ENCODE measurements at regions not wholly inside any gene's neighbourhood (a gene's known extent, or its start where the extent isn't known, plus 50 kb on each side); places are given as distances from the start of the nearest gene placed in this dataset.

- H3K27ac Mint-ChIP-seq, result no peak overlapping the region
- Histone ChIP-seq H3K4me3 (ENCODE audit: control insufficient read depth in 1 of 2, extremely low read depth in 1 of 2, low read length in 1 of 2) (no peak overlapping the region), H3K4me1 (ENCODE audit: control insufficient read depth in 1 of 2, extremely low read depth in 1 of 2, insufficient read depth in 2 of 2, low read length in 2 of 2) (no peaks in the 10 kb centered on the region), H3K27me3 (replicated peaks in 1 of 2; ENCODE audit: control insufficient read depth in 2 of 2, extremely low read depth in 1 of 2, insufficient read depth in 2 of 2, low read length in 1 of 2) (peaks cover 0 to 53% of the 10 kb centered on the region in 2 experiments), H3K36me3 (ENCODE audit: control insufficient read depth in 2 of 2, extremely low read depth in 1 of 2, insufficient read depth in 1 of 2, low read length in 1 of 2) (no peaks in the 10 kb centered on the region), H3K9me3 (no peaks in the 10 kb centered on the region), H3K27ac (ENCODE audit: low read length) (no peak overlapping the region)
- no peaks in the 10 kb centered on the region for H3K9me3 Mint-ChIP-seq
- peaks cover 51 to 53% of the 10 kb centered on the region in 2 donors for H3K27me3 Mint-ChIP-seq
- no peaks in the 10 kb centered on the region for H3K36me3 Mint-ChIP-seq
- no peak overlapping the region for H3K4me3 Mint-ChIP-seq
- H3K4me1 Mint-ChIP-seq, result no peaks in the 10 kb centered on the region
- ChIA-PET CTCF (no interaction called here), POLR2A (no interaction called here)
- DNase-seq (no peak), ATAC-seq (replicated peaks in 1 of 4) (no peak)
- 60% methylated on average over 1 of the region's 8 CpGs for WGBS (ENCODE audit: insufficient coverage)
Observed at GRCh38 chr11:116582571-116582970, 190.2 kb downstream of the BUD13 start.

- ChIA-PET CTCF (no interaction called here), POLR2A (no interaction called here)
- H3K9me3 ChIP-seq, result no peaks in the 10 kb centered on the region
- no peaks in the 10 kb centered on the region for H3K36me3 ChIP-seq (ENCODE audit: control insufficient read depth in 2 of 2, extremely low read depth in 1 of 2, insufficient read depth in 1 of 2, low read length in 1 of 2)
- DNase-seq, result no peak
- WGBS (ENCODE audit: insufficient coverage), result 35% methylated on average over 4 of the region's 13 CpGs
- no peak for ATAC-seq (replicated peaks in 1 of 4)
- no peak overlapping the region for H3K27ac ChIP-seq (ENCODE audit: low read length)
- Mint-ChIP-seq H3K27me3 (peaks cover 58 to 59% of the 10 kb centered on the region in 2 donors), H3K27ac (no peak overlapping the region), H3K4me3 (no peak overlapping the region), H3K9me3 (no peaks in the 10 kb centered on the region), H3K36me3 (no peaks in the 10 kb centered on the region), H3K4me1 (no peaks in the 10 kb centered on the region)
- H3K27me3 ChIP-seq (replicated peaks in 1 of 2; ENCODE audit: control insufficient read depth in 2 of 2, extremely low read depth in 1 of 2, insufficient read depth in 2 of 2, low read length in 1 of 2), result peaks cover 0 to 55% of the 10 kb centered on the region in 2 experiments
- H3K4me3 ChIP-seq (ENCODE audit: control insufficient read depth in 1 of 2, extremely low read depth in 1 of 2, low read length in 1 of 2), result no peak overlapping the region
- H3K4me1 ChIP-seq (ENCODE audit: control insufficient read depth in 1 of 2, extremely low read depth in 1 of 2, insufficient read depth in 2 of 2, low read length in 2 of 2), result no peaks in the 10 kb centered on the region
Observed at GRCh38 chr11:116581349-116581748, 191.4 kb downstream of the BUD13 start.

GRCh38 chr11:116580799-116581198, 192.0 kb downstream of the BUD13 start:
- CTCF ChIA-PET, result no interaction called here
- H3K27ac Mint-ChIP-seq, result no peak overlapping the region

GRCh38 chr11:116579857-116580727, 192.7 kb downstream of the BUD13 start:
- Mint-ChIP-seq H3K4me3 (no peak overlapping the region), H3K9me3 (no peaks in the 10 kb centered on the region), H3K36me3 (no peaks in the 10 kb centered on the region), H3K27ac (no peak overlapping the region), H3K27me3 (peaks cover 55 to 58% of the 10 kb centered on the region in 2 donors), H3K4me1 (no peaks in the 10 kb centered on the region)
- peaks cover 0 to 55% of the 10 kb centered on the region in 2 experiments for H3K27me3 ChIP-seq (replicated peaks in 1 of 2; ENCODE audit: control insufficient read depth in 2 of 2, extremely low read depth in 1 of 2, insufficient read depth in 2 of 2, low read length in 1 of 2)
- no peaks in the 10 kb centered on the region for H3K9me3 ChIP-seq
- H3K4me3 ChIP-seq (ENCODE audit: control insufficient read depth in 1 of 2, extremely low read depth in 1 of 2, low read length in 1 of 2), result no peak overlapping the region
- no peak overlapping the region for H3K27ac ChIP-seq (ENCODE audit: low read length)
- no peaks in the 10 kb centered on the region for H3K4me1 ChIP-seq (ENCODE audit: control insufficient read depth in 1 of 2, extremely low read depth in 1 of 2, insufficient read depth in 2 of 2, low read length in 2 of 2)
- DNase-seq (no peak), ATAC-seq (replicated peaks in 1 of 4) (no peak)
- 5% methylated on average over 66 of the region's 76 CpGs for WGBS (ENCODE audit: insufficient coverage)
- no peaks in the 10 kb centered on the region for H3K36me3 ChIP-seq (ENCODE audit: control insufficient read depth in 2 of 2, extremely low read depth in 1 of 2, insufficient read depth in 1 of 2, low read length in 1 of 2)
- ChIA-PET POLR2A (no interaction called here), CTCF (no interaction called here)

More at GRCh38 chr11:116580799-116581198, 192.0 kb downstream of the BUD13 start:
- H3K9me3 Mint-ChIP-seq, result no peaks in the 10 kb centered on the region
- Histone ChIP-seq H3K4me3 (ENCODE audit: control insufficient read depth in 1 of 2, extremely low read depth in 1 of 2, low read length in 1 of 2) (no peak overlapping the region), H3K4me1 (ENCODE audit: control insufficient read depth in 1 of 2, extremely low read depth in 1 of 2, insufficient read depth in 2 of 2, low read length in 2 of 2) (no peaks in the 10 kb centered on the region), H3K36me3 (ENCODE audit: control insufficient read depth in 2 of 2, extremely low read depth in 1 of 2, insufficient read depth in 1 of 2, low read length in 1 of 2) (no peaks in the 10 kb centered on the region), H3K27me3 (replicated peaks in 1 of 2; ENCODE audit: control insufficient read depth in 2 of 2, extremely low read depth in 1 of 2, insufficient read depth in 2 of 2, low read length in 1 of 2) (peaks cover 0 to 55% of the 10 kb centered on the region in 2 experiments), H3K27ac (ENCODE audit: low read length) (no peak overlapping the region), H3K9me3 (no peaks in the 10 kb centered on the region)
- no peaks in the 10 kb centered on the region for H3K4me1 Mint-ChIP-seq
- H3K36me3 Mint-ChIP-seq, result no peaks in the 10 kb centered on the region
- ATAC-seq (replicated peaks in 1 of 4) (no peak), DNase-seq (no peak)
- no peak overlapping the region for H3K4me3 Mint-ChIP-seq
- 12% methylated on average over 31 of the region's 38 CpGs for WGBS (ENCODE audit: insufficient coverage)
- H3K27me3 Mint-ChIP-seq, result peaks cover 55 to 58% of the 10 kb centered on the region in 2 donors
- POLR2A ChIA-PET, result no interaction called here

GRCh38 chr11:116579031-116579653, 193.6 kb downstream of the BUD13 start:
- Histone ChIP-seq H3K4me1 (ENCODE audit: control insufficient read depth in 1 of 2, extremely low read depth in 1 of 2, insufficient read depth in 2 of 2, low read length in 2 of 2) (no peaks in the 10 kb centered on the region), H3K27me3 (replicated peaks in 1 of 2; ENCODE audit: control insufficient read depth in 2 of 2, extremely low read depth in 1 of 2, insufficient read depth in 2 of 2, low read length in 1 of 2) (peaks cover 0 to 53% of the 10 kb centered on the region in 2 experiments), H3K4me3 (ENCODE audit: control insufficient read depth in 1 of 2, extremely low read depth in 1 of 2, low read length in 1 of 2) (no peak overlapping the region), H3K9me3 (no peaks in the 10 kb centered on the region), H3K36me3 (ENCODE audit: control insufficient read depth in 2 of 2, extremely low read depth in 1 of 2, insufficient read depth in 1 of 2, low read length in 1 of 2) (no peaks in the 10 kb centered on the region), H3K27ac (ENCODE audit: low read length) (no peak overlapping the region)
- 29% methylated on average over 5 of the region's 9 CpGs for WGBS (ENCODE audit: insufficient coverage)
- ATAC-seq (replicated peaks in 1 of 4) (no peak), DNase-seq (no peak)
- Mint-ChIP-seq H3K27ac (no peak overlapping the region), H3K4me1 (no peaks in the 10 kb centered on the region), H3K4me3 (no peak overlapping the region), H3K9me3 (no peaks in the 10 kb centered on the region), H3K27me3 (peaks cover 49 to 52% of the 10 kb centered on the region in 2 donors), H3K36me3 (no peaks in the 10 kb centered on the region)
- CTCF ChIA-PET, result no interaction called here
- POLR2A ChIA-PET, result no interaction called here

GRCh38 chr11:116577956-116578355, 194.8 kb downstream of the BUD13 start:
- ChIA-PET CTCF (no interaction called here), POLR2A (no interaction called here)
- ATAC-seq (replicated peaks in 1 of 4) (no peak), DNase-seq (no peak)
- H3K9me3 ChIP-seq, result no peaks in the 10 kb centered on the region
- H3K4me3 Mint-ChIP-seq, result no peak overlapping the region
- no peak overlapping the region for H3K4me3 ChIP-seq (ENCODE audit: control insufficient read depth in 1 of 2, extremely low read depth in 1 of 2, low read length in 1 of 2)
- peaks cover 0 to 45% of the 10 kb centered on the region in 2 experiments for H3K27me3 ChIP-seq (replicated peaks in 1 of 2; ENCODE audit: control insufficient read depth in 2 of 2, extremely low read depth in 1 of 2, insufficient read depth in 2 of 2, low read length in 1 of 2)
- no peaks in the 10 kb centered on the region for H3K4me1 ChIP-seq (ENCODE audit: control insufficient read depth in 1 of 2, extremely low read depth in 1 of 2, insufficient read depth in 2 of 2, low read length in 2 of 2)
- no peaks in the 10 kb centered on the region for H3K9me3 Mint-ChIP-seq
- H3K27me3 Mint-ChIP-seq, result peaks cover 42 to 44% of the 10 kb centered on the region in 2 donors
- no peaks in the 10 kb centered on the region for H3K36me3 Mint-ChIP-seq
- H3K4me1 Mint-ChIP-seq, result no peaks in the 10 kb centered on the region
- no peaks in the 10 kb centered on the region for H3K36me3 ChIP-seq (ENCODE audit: control insufficient read depth in 2 of 2, extremely low read depth in 1 of 2, insufficient read depth in 1 of 2, low read length in 1 of 2)
- no CpG with 5 or more reads among the region's 3 CpGs for WGBS (ENCODE audit: insufficient coverage)
- no peak overlapping the region for H3K27ac ChIP-seq (ENCODE audit: low read length)
- no peak overlapping the region for H3K27ac Mint-ChIP-seq
